Sigmoid colon (tissue), 6 donors: ENCODE measurements at regions not wholly inside any gene's neighbourhood (a gene's known extent, or its start where the extent isn't known, plus 50 kb on each side); places are given as distances from the start of the nearest gene placed in this dataset.
A peak's percentile ranks its signal among the peaks of the same experiment; 100 is the strongest.

ENCODE experiments used
- DNase-seq: peaks from one replicate; pipeline ENCODE4 v3.0.0-alpha.2; 2019
- H3K27ac ChIP-seq, 4 donors: fragments of 200-600 bp; sonication (generic); one replicate each; pipeline ENCODE4 v1.5.1; 2016 to 2019; ENCODE audit warnings: mild to moderate bottlenecking in 1 of 4
- H3K27me3 ChIP-seq, 3 donors: fragments of 200-600 bp; sonication (generic); one replicate each; pipeline ENCODE4 v1.5.1; 2019; ENCODE audit warnings: mild to moderate bottlenecking in 1 of 3
- H3K36me3 ChIP-seq, 4 donors: fragments of 200-600 bp; sonication (generic); one replicate each; pipeline ENCODE4 v1.5.1; 2016 to 2019
- H3K4me1 ChIP-seq, 4 donors: fragments of 200-600 bp; sonication (generic); one replicate each; pipeline ENCODE4 v1.5.1; 2017 to 2019
- H3K4me3 ChIP-seq, 4 donors: fragments of 200-600 bp; sonication (generic); one replicate each; pipeline ENCODE4 v1.5.1; 2017 to 2019; ENCODE audit warnings: mild to moderate bottlenecking in 2 of 4, moderate library complexity in 1 of 4
- H3K9me3 ChIP-seq, 4 donors: fragments of 200-600 bp in 3 of 4; sonication (generic) in 3 of 4; one replicate each; pipeline versions ENCODE4 v1.5.1 to v1.6.1; 2013 to 2019
- CTCF ChIP-seq, 4 experiments: fragments of 450-650 bp in 3 of 4; fragments of 200-600 bp in 1 of 4; IDR thresholded peaks; one replicate each; pipeline ENCODE4 v1.5.1; 2016 to 2019; ENCODE audit warnings: antibody characterized with exemption in 4 of 4, mild to moderate bottlenecking in 3 of 4, moderate library complexity in 2 of 4
- EP300 ChIP-seq, 4 donors: sonication (generic); formaldehyde crosslinking; IDR thresholded peaks; one replicate each; pipeline ENCODE4 v1.6.1; 2017; ENCODE audit warnings: antibody characterized with exemption in 4 of 4
- POLR2A ChIP-seq, 2 donors: fragments of 450-650 bp; IDR thresholded peaks; one replicate each; pipeline ENCODE4 v1.6.1; 2016; ENCODE audit warnings: antibody characterized with exemption in 2 of 2, mild to moderate bottlenecking in 2 of 2, moderate library complexity in 2 of 2
- POLR2AphosphoS5 ChIP-seq, 4 donors: sonication (generic); formaldehyde crosslinking; IDR thresholded peaks; one replicate each; pipeline ENCODE4 v1.6.1; 2017; ENCODE audit warnings: antibody characterized with exemption in 4 of 4
- WGBS, 2 donors: extraction: QIAGEN DNeasy Blood & Tissue Kit; methylation state at CpG; one replicate each; pipeline ENCODE4 v1.1.7; 2013; 5-methylcytosine and 5-hydroxymethylcytosine counted together
- intact Hi-C: fragments of 100-400 bp; cut with DNase I; formaldehyde crosslinking; loops from one replicate; pipeline ENCODE4 v1.15.1; 2023
- donor health status: healthy with polysubstance abuse.
- donor health status: healthy.

- no peak for DNase-seq
- H3K9me3 ChIP-seq: peaks cover 0 to 4% (median 0%) of the 10 kb centered on the region in 4 donors
- no peak overlapping the region for H3K4me3 ChIP-seq
- 73 to 76% methylated on average over 7 of the region's 7 CpGs for WGBS, 2 donors
- no peaks in the 10 kb centered on the region for H3K27me3 ChIP-seq
- H3K4me1 ChIP-seq: no peaks in the 10 kb centered on the region
- TF ChIP-seq POLR2A (IDR thresholded peaks at IDR 0.05) (no peak), POLR2AphosphoS5 (IDR thresholded peaks at IDR 0.05) (peak in 2 of 4 donors; percentile 10 to 13)
- H3K36me3 ChIP-seq: no peaks in the 10 kb centered on the region
- H3K27ac ChIP-seq: no peak overlapping the region
- intact Hi-C loops: no loop called here
Measured at GRCh38 chr12:126397071-126397581, 1331.9 kb downstream of the AACS start.

DNA sequence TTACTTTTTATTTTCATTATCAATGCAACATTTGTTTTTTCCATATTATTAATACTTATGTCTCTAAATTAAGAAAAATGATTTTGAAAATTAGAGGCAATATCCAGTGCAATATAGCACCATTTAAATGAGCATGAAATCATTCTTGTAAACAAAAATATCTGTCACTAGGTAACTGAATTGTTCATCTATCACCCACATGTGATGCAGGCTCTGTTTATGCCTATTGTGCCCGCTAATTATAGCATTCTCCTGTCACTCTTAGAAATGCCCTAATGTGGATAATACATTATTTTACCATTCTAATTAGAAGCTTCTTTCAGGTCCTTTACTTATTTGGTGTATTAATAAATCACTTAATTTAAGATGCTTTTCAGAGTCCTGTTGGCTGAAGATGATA is 1332.4 kb downstream of the AACS start:
- intact Hi-C loops: no loop called here
- 90 to 91% methylated on average over 1 of the region's 1 CpG for WGBS, 2 donors

DNA sequence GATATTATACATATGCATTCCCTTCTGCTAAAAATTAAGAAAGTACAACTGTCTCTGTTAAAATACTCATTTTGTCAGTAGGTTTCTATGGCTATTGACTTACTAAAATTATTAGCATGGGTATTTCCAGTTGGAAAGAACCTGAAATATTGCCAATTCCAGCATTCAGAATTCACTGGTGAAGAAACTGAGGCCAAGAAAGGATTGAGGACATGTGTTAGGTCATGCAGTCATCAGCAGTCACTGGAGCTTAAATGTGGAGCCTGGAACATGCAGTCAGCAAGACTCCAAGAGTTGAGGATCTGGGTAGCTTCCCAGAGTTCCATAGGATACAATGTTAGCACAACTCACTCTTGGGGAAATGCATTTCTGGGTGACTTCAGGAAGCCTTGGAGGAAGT is 1335.6 kb downstream of the AACS start:
- no peak for DNase-seq
- H3K4me3 ChIP-seq: no peak overlapping the region
- H3K9me3 ChIP-seq: peaks cover 0 to 7% (median 0%) of the 10 kb centered on the region in 4 donors
- no peaks in the 10 kb centered on the region for H3K4me1 ChIP-seq
- H3K27ac ChIP-seq: no peak overlapping the region
- no peaks in the 10 kb centered on the region for H3K36me3 ChIP-seq
- intact Hi-C loops: no loop called here
- TF ChIP-seq POLR2A (IDR thresholded peaks at IDR 0.05): no peak
- no peak for TF ChIP-seq POLR2AphosphoS5 (IDR thresholded peaks at IDR 0.05)
- TF ChIP-seq CTCF (IDR thresholded peaks at IDR 0.05): no peak
- no peak for TF ChIP-seq EP300 (IDR thresholded peaks at IDR 0.05)
- H3K27me3 ChIP-seq: no peaks in the 10 kb centered on the region

More for the DNA sequence above, 1332.4 kb downstream of the AACS start:
- peaks cover 0 to 4% (median 0%) of the 10 kb centered on the region in 4 donors for H3K9me3 ChIP-seq
- DNase-seq: no peak
- no peaks in the 10 kb centered on the region for H3K4me1 ChIP-seq
- no peak overlapping the region for H3K27ac ChIP-seq
- no peaks in the 10 kb centered on the region for H3K27me3 ChIP-seq
- TF ChIP-seq POLR2A (IDR thresholded peaks at IDR 0.05): no peak
- no peak for TF ChIP-seq POLR2AphosphoS5 (IDR thresholded peaks at IDR 0.05)
- TF ChIP-seq EP300 (IDR thresholded peaks at IDR 0.05): no peak
- TF ChIP-seq CTCF (IDR thresholded peaks at IDR 0.05): no peak
- no peak overlapping the region for H3K4me3 ChIP-seq
- H3K36me3 ChIP-seq: no peaks in the 10 kb centered on the region

- 74 to 83% methylated on average over 5 of the region's 5 CpGs for WGBS, 2 donors
Measured at GRCh38 chr12:126404293-126404881, 1339.2 kb downstream of the AACS start.

GRCh38 chr12:126418400-126418799 is 1353.2 kb downstream of the AACS start:
- DNase-seq: no peak
- no peak overlapping the region for H3K27ac ChIP-seq
- no peak overlapping the region for H3K4me3 ChIP-seq
- intact Hi-C loops: no loop called here
- H3K9me3 ChIP-seq: no peaks in the 10 kb centered on the region
- TF ChIP-seq CTCF (IDR thresholded peaks at IDR 0.05) (no peak), POLR2A (IDR thresholded peaks at IDR 0.05) (no peak), EP300 (IDR thresholded peaks at IDR 0.05) (no peak), POLR2AphosphoS5 (IDR thresholded peaks at IDR 0.05) (no peak)
- 76 to 86% methylated on average over 5 of the region's 5 CpGs for WGBS, 2 donors
- no peaks in the 10 kb centered on the region for H3K27me3 ChIP-seq
- no peaks in the 10 kb centered on the region for H3K4me1 ChIP-seq
- H3K36me3 ChIP-seq: no peaks in the 10 kb centered on the region

More at GRCh38 chr12:126404293-126404881, 1339.2 kb downstream of the AACS start:
- Histone ChIP-seq H3K27ac (no peak overlapping the region), H3K36me3 (no peaks in the 10 kb centered on the region), H3K9me3 (peaks cover 0 to 7% (median 0%) of the 10 kb centered on the region in 4 donors), H3K27me3 (no peaks in the 10 kb centered on the region), H3K4me1 (no peaks in the 10 kb centered on the region), H3K4me3 (no peak overlapping the region)
- no peak for DNase-seq
- no peak for TF ChIP-seq POLR2A (IDR thresholded peaks at IDR 0.05)
- TF ChIP-seq CTCF (IDR thresholded peaks at IDR 0.05): no peak
- no peak for TF ChIP-seq POLR2AphosphoS5 (IDR thresholded peaks at IDR 0.05)
- TF ChIP-seq EP300 (IDR thresholded peaks at IDR 0.05): no peak
- intact Hi-C loops: no loop called here
